ENCODE measurements at regions not wholly inside any gene's neighbourhood (a gene's known extent, or its start where the extent isn't known, plus 50 kb on each side); places are given as distances from the start of the nearest gene placed in this dataset.
"Not testable (repeated sequence)": the region's sequence is repeated elsewhere in the genome, so short reads cannot be mapped to it uniquely, and the experiment has no call there.

DNA sequence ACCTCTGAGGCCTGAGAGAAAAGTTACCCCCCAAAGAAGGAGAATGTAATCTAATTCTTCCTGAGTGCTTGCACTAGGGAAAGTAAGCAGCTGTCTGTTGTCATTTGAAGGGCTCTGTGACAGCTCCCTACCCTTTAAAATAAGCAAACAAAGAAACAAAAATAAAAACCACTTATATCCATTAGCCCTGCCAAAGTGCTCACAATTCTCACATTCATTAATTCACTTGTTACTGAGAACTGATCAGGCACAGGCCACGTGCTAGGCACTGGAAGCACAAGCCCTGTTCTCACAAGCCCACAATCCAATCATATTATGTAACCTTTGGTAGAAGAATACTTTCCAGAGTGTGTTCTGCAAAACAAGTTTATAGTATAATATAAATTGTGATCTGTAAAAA lies 199.4 kb downstream of the ZC3H11B start:
- Mint-ChIP-seq H3K27ac (no peak overlapping the region), H3K9me3 (no peaks in the 10 kb centered on the region), H3K4me3 (no peak overlapping the region), H3K36me3 (ENCODE audit: low read depth) (no peaks in the 10 kb centered on the region), H3K27me3 (ENCODE audit: low read depth, poor library complexity) (peaks cover 3% of the 10 kb centered on the region), H3K4me1 (peaks cover 18% of the 10 kb centered on the region)
- DNase-seq, result no peak
- TF ChIP-seq, protein P1, sequence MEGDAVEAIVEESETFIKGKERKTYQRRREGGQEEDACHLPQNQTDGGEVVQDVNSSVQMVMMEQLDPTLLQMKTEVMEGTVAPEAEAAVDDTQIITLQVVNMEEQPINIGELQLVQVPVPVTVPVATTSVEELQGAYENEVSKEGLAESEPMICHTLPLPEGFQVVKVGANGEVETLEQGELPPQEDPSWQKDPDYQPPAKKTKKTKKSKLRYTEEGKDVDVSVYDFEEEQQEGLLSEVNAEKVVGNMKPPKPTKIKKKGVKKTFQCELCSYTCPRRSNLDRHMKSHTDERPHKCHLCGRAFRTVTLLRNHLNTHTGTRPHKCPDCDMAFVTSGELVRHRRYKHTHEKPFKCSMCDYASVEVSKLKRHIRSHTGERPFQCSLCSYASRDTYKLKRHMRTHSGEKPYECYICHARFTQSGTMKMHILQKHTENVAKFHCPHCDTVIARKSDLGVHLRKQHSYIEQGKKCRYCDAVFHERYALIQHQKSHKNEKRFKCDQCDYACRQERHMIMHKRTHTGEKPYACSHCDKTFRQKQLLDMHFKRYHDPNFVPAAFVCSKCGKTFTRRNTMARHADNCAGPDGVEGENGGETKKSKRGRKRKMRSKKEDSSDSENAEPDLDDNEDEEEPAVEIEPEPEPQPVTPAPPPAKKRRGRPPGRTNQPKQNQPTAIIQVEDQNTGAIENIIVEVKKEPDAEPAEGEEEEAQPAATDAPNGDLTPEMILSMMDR (IDR thresholded peaks at IDR 0.05), result no peak

- H3K4me1 Mint-ChIP-seq, result peaks cover 18% of the 10 kb centered on the region
- no peak overlapping the region for H3K27ac Mint-ChIP-seq
- no peak overlapping the region for H3K4me3 Mint-ChIP-seq
- TF ChIP-seq, protein P1 (IDR thresholded peaks at IDR 0.05), result no peak
- peaks cover 3% of the 10 kb centered on the region for H3K27me3 Mint-ChIP-seq (ENCODE audit: low read depth, poor library complexity)
- DNase-seq, result no peak
- H3K36me3 Mint-ChIP-seq (ENCODE audit: low read depth), result no peaks in the 10 kb centered on the region
- H3K9me3 Mint-ChIP-seq, result no peaks in the 10 kb centered on the region
These were observed 200.1 kb downstream of the ZC3H11B start for GRCh38 chr1:219412772-219413171.

DNA sequence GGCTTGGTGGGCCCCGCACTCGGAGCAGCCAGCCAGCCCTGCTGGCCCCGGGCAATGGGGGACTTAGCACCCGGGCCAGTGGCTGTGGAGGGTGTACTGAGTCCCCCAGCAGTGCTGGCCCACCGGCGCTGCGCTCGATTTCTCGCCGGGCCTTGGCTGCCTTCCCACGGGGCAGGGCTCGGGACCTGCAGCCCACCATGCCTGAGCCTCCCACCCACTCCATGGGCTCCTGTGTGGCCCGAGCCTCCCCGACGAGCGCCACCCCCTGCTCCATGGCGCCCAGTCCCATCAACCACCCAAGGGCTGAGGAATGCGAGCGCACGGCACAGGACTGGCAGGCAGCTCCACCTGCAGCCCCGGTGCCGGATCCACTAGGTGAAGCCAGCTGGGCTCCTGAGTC lies 202.2 kb downstream of the ZC3H11B start:
- H3K36me3 Mint-ChIP-seq (ENCODE audit: low read depth); H3K4me3 Mint-ChIP-seq; H3K27me3 Mint-ChIP-seq (ENCODE audit: low read depth, poor library complexity); H3K27ac Mint-ChIP-seq; DNase-seq; H3K9me3 Mint-ChIP-seq: not testable (repeated sequence)
- H3K4me1 Mint-ChIP-seq, result peaks cover 24% of the 10 kb centered on the region

DNA sequence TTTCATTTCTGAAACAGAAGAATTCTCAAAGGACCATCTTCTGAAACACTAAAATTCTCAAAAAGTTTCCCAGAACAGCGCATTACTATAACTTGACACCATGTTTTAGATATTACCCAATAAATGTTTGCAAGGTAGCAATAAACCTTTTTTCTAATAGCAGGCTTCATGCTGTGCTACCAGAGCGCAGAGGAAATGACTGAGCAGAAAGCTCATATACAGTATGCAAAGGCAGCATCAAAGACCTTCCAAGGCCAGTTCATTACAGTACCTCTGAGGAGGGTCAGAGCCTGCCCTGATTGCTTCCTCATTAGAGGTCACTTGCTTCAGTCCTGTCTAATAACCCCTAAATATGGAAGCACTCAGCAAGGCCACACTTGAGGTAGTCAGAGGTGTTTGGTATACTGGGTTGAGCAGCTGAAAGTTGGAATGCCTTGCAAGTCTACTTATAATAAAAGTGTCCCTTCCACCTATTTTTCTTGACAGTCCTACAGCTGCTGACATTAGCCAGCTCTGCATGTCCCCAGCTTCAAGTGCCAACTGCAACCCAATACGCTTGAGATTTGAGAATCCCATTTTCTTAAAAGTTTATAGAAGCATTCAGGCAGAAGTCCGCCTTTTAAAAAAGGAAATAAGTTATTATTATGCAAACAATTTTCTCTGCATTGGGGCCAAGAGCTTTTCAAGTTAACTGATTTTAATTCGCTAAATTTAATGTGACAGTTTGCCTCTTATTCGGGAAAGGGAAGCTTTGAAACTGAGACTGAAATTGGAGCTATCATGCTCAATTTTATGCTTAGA lies 207.2 kb downstream of the ZC3H11B start:
- Mint-ChIP-seq H3K9me3 (no peaks in the 10 kb centered on the region), H3K27me3 (ENCODE audit: low read depth, poor library complexity) (no peaks in the 10 kb centered on the region), H3K4me3 (no peak overlapping the region), H3K36me3 (ENCODE audit: low read depth) (no peaks in the 10 kb centered on the region), H3K4me1 (peaks cover 12% of the 10 kb centered on the region), H3K27ac (no peak overlapping the region)
- DNase-seq, result no peak
- TF ChIP-seq, protein P1 (IDR thresholded peaks at IDR 0.05), result no peak

DNA sequence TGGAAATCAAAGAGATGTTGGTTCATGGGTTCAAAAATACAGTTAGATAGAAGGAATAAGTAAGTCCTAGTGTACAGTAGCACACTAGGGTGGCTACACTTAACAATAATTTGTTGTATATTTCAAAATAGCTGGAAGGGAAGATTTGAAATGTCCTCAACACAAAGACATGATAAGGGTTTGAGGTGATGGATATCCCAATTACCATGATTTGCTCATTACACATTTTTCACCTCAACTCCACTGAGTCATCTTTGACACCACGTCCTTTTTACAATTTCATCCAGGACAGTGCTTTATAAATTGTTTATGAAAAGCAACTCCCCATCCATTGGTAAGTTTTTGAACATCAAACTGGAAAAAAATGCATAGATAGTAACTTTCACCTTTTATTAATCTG lies 208.3 kb downstream of the ZC3H11B start:
- Mint-ChIP-seq H3K36me3 (ENCODE audit: low read depth) (no peaks in the 10 kb centered on the region), H3K27ac (no peak overlapping the region), H3K9me3 (no peaks in the 10 kb centered on the region), H3K4me3 (no peak overlapping the region), H3K4me1 (peaks cover 12% of the 10 kb centered on the region), H3K27me3 (ENCODE audit: low read depth, poor library complexity) (no peaks in the 10 kb centered on the region)
- TF ChIP-seq, protein P1 (IDR thresholded peaks at IDR 0.05), result no peak
- DNase-seq, result no peak

GRCh38 chr1:219402925-219403324 lies 210.0 kb downstream of the ZC3H11B start:
- TF ChIP-seq, protein P1 (IDR thresholded peaks at IDR 0.05), result no peak
- H3K9me3 Mint-ChIP-seq, result peaks cover 6% of the 10 kb centered on the region
- H3K27ac Mint-ChIP-seq, result no peak overlapping the region
- no peak overlapping the region for H3K4me3 Mint-ChIP-seq
- H3K4me1 Mint-ChIP-seq, result peaks cover 12% of the 10 kb centered on the region
- DNase-seq, result no peak
- peaks cover 3% of the 10 kb centered on the region for H3K36me3 Mint-ChIP-seq (ENCODE audit: low read depth)
- peaks cover 3% of the 10 kb centered on the region for H3K27me3 Mint-ChIP-seq (ENCODE audit: low read depth, poor library complexity)
